Fibroblast of skin of right biceps (primary cell): ENCODE measurements at regions not wholly inside any gene's neighbourhood (a gene's known extent, or its start where the extent isn't known, plus 50 kb on each side); places are given as distances from the start of the nearest gene placed in this dataset.

ENCODE experiments used
- DNase-seq: peaks from one replicate; pipeline ENCODE4 v3.0.0-alpha.2; 2013

DNA sequence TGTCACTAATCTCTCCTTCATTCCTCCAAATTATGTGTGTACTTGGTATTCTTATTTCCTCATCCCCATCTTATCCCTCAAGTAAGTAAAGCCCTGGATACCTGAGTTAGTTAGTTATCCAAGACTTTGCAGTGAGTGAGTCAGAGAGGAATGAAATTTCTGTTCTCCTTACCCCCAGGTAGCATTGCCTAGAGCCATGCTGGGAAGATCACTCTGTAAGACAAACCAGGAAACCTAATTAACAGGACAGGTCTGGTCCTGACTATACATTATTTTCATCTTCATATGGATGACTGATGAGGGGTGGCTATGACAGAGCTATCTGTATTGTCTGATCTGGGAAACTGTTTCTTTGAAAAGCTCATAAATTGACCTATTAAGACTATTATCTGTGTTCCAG lies 55.0 kb upstream of the ITGA6 start:
- DNase-seq: no peak

DNA sequence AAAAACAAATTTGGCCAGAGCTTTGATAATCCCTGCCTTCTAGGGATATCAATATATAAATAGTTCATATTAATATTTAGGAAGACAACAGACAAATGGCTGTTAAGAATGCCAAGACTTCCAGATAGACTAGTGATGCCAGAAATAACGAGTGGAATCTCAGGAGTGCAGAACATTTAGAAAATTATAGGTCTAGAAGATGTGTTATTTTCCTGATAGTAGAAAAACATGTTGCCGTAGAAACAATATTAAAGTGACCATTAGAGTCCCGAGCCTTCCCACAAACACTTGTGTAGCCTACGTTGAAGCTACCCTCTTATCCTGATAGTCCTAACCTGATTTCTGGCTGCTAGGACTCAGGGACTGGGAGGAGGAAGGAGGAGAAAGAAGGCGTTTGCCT lies 54.3 kb upstream of the ITGA6 start:
- DNase-seq: no peak

DNA sequence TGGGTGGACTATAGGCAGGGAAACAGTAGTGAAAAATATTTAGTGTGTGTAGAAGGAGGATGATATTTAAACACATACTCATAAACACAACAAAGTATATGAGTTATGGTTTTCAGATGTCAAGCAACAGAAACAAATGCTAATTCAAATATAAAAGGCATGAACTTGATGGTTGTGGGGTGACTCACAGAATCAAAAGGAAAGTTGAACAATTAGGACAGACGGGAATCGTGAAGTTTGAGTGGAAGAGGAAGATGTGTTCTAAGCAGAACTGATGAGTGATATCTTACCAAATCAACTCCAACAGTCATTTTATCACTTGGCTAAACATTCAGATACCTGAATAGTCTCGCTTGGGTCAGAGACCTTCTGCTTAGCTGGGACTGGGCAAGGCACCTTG lies 53.6 kb upstream of the ITGA6 start:
- peak; percentile 50 for DNase-seq

DNA sequence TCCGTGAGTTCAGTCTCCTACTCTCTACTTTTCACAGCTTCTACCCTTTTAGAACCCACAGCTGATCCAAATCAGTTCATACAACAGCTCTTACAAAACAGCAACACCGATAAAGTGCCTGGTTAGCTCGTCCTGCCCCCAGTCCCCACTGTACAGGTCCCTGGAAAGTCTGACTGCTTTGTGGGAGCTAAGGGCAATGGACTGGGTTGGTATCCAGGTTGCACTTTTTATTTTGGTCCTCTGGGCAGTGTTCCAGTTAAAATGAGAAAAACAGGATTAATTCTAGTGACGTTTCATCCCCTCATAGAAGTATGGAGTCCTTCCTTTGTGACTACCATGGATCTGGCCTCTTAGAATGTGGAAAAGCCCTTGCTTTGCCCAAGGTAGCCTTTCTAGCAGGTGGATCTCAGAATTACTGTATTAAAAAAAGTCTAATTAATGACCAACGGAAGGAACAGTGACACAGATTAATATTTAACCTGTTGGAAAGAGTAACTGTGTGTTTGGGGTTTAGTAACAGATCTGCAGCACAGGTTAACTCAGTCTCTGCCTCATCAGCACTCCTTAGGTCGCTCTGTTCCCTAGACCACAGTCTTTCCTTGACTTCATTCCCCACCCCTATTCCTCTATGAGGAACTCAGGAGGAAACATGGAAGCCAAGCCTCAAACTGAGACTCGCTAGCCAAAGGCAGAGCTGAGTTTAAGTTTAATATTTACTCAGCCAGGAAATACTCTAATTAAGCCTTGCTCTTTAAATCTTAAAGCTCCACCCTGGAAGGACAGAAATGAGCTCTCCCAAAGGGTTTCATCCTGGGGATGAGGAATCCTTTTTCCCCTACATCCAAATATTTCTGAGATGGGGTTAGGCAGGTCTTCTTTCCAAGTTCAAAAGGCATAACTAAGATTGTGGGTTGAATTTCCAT lies 52.8 kb upstream of the ITGA6 start:
- no peak for DNase-seq

DNA sequence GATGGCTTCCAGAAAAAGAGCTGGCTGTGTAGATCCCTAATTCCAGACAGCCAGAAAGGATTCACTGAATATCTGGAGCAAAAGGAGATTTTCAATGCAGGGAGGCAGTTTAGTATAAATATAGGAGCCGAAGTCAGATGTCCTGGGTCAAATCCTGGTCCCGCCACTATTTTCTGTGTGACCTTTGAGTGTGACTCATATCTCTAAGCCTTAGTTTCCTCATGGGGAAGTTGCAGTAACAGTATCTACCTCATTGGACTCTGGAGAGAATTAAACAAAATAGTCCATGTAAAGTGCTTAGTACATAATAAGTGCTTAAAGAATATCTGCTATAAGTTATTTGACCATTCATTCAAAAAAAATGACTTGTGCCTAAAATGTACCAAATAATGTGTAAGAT lies 52.1 kb upstream of the ITGA6 start:
- DNase-seq: no peak

DNA sequence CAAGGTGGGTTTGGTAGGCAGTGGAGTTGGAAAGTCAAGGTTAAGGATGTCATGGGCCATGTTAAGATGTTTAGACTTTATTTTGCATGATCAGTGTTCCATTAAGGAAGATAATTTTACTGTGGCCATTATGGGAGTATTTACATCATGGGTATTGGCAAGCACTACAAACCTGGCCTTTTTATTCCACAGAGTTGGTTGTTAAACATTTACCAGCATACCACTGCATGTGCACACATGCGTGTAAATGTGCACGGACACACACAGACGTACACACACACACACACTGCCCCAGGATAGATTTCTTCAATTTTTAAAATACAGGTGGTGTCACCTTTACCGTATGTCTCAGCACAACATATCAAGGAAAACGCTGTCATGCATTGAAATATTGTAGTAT lies 51.4 kb upstream of the ITGA6 start:
- no peak for DNase-seq

DNA sequence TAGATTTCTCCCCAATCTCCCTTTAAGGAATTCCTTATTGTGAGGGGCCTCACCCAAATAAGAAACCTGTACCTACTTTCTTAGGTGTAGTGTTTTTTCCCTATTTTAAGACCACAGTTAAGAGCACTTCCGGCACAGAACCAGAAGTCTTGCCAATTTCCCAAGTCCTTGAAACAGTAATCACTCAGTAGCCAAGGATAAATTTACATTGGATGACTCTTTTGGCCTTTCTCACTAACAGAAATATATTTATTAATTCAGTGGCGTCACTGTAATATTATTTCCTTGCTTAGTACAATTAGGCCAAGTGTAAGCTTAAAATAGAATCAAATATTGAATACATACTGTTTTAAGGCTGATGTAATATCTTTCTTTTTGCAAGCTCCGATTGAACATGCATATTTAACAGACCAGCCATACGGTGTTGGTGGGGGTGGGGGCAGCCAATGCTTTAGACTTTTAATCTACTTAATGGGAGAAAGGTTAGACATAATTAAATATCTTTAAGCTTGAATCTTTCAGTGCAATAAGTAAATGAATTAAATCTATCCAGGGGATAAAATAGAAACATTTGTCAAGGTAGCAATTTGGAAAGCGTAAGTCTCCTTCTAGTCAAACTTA lies 50.8 kb upstream of the ITGA6 start:
- no peak for DNase-seq

DNA sequence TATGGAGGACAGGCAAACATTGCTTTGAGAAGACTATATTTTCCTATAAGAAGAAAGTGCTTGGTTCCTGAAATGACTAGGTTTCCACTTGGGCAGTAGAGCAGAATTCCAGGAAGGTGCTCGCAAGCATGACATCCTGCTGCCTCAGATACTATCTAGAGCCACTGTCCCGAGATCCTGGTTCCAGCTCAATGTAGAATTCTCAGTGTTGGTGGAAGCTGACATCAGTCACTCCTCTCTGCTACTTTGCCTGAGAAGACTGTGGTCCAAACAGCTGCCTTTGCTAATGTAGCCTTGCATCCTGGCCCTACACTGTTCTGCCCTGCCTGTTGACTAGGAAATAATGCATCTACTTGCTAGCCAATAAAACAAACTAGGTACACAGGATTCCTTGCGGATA lies 50.0 kb upstream of the ITGA6 start:
- no peak for DNase-seq
